AG09319 (cell line): ENCODE measurements at regions not wholly inside any gene's neighbourhood (a gene's known extent, or its start where the extent isn't known, plus 50 kb on each side); places are given as distances from the start of the nearest gene placed in this dataset.

Source experiments
- DNase-seq: peaks from one replicate; pipeline ENCODE4 v3.0.0-alpha.2; 2010; ENCODE audit warnings: low read depth; ENCODE audit errors: extremely low read depth
- CTCF ChIP-seq: IDR thresholded peaks from 2 replicates; pipeline ENCODE4 v1.5.1; 2011; ENCODE audit warnings: low read depth, mild to moderate bottlenecking, inconsistent platforms, low read length, moderate library complexity

GRCh38 chr7:18444826-18445225 is 50.7 kb upstream of the HDAC9 start:
- no peak for DNase-seq
- TF ChIP-seq CTCF = no peak

- DNase-seq = no peak
- TF ChIP-seq CTCF = no peak
Measured at GRCh38 chr7:18445483-18445882, 50.1 kb upstream of the HDAC9 start.
